HUES48 (cell line): ENCODE measurements at regions not wholly inside any gene's neighbourhood (a gene's known extent, or its start where the extent isn't known, plus 50 kb on each side); places are given as distances from the start of the nearest gene placed in this dataset.
"Not testable (repeated sequence)": the region's sequence is repeated elsewhere in the genome, so short reads cannot be mapped to it uniquely, and the experiment has no call there.

ENCODE experiments used
- H3K27ac ChIP-seq: one replicate; pipeline ENCODE4 v1.7.0; 2013; ENCODE audit warnings: low read depth, low read length, inconsistent platforms
- H3K27me3 ChIP-seq: 2 replicates; pipeline ENCODE4 v1.6.1; 2013; ENCODE audit warnings: mild to moderate bottlenecking, low read length; ENCODE audit not compliant: control insufficient read depth, insufficient read depth
- H3K36me3 ChIP-seq: 2 replicates; pipeline ENCODE4 v1.6.1; 2013; ENCODE audit warnings: low read length; ENCODE audit not compliant: control insufficient read depth, insufficient read depth
- H3K4me1 ChIP-seq: 2 replicates; pipeline ENCODE4 v1.6.1; 2013; ENCODE audit warnings: mild to moderate bottlenecking, low read length; ENCODE audit not compliant: control insufficient read depth, insufficient read depth
- H3K4me3 ChIP-seq: 2 replicates; pipeline ENCODE4 v1.5.1; 2013; ENCODE audit warnings: mild to moderate bottlenecking, low read depth, low read length
- H3K9ac ChIP-seq: 2 replicates; pipeline ENCODE4 v1.6.1; 2013; ENCODE audit warnings: mild to moderate bottlenecking, low read depth, low read length, moderate library complexity
- H3K9me3 ChIP-seq: 2 replicates; pipeline ENCODE4 v1.6.1; 2013; ENCODE audit warnings: low read length; ENCODE audit not compliant: control insufficient read depth, insufficient read depth

DNA sequence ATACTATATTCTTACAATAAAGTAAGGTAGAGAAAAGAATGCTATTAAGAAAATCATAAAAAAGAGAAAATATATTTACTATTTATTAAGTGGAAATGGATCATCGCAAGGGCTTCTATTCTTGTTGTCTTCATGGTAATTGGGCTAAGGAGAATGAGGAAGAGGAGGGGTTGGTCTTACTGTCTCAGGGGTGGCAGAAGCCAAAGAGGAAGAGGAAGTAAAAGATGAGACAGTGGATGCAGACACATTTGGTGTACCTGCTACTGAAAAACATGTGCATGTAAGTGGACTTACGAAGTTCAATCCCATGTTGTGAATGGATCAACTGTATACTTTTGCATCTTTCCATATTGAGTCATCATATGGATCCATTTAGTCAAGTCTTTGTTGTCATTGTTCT is 1502.1 kb upstream of the ADGRL3 start:
- Histone ChIP-seq H3K4me1 (no peaks in the 10 kb centered on the region), H3K27ac (no peak overlapping the region), H3K27me3 (no peaks in the 10 kb centered on the region), H3K9ac (no peak overlapping the region), H3K9me3 (no peaks in the 10 kb centered on the region), H3K36me3 (no peaks in the 10 kb centered on the region), H3K4me3 (no peak overlapping the region)

DNA sequence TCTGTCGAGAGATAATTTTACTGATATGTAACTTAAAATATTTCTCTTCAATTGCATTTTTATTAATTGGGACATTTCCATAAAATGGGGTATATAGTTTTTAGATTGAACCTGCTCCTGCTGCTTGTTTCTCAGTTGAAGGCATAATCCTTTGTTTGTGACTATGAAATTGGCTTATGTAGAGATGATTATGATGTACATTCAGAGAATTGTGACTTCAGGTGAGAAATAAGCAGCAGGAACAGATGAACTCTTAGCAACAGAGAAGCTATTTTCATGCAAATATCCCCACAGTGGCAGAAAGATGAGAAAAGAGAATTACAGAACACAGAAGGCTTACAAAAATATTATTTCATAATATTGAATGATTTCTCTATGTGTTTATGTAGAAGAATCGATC is 1499.5 kb upstream of the ADGRL3 start:
- Histone ChIP-seq H3K27me3 (no peaks in the 10 kb centered on the region), H3K4me3 (no peak overlapping the region), H3K9ac (no peak overlapping the region), H3K36me3 (no peaks in the 10 kb centered on the region), H3K4me1 (no peaks in the 10 kb centered on the region), H3K9me3 (no peaks in the 10 kb centered on the region), H3K27ac (no peak overlapping the region)

GRCh38 chr4:59704616-59705015 is 1495.5 kb upstream of the ADGRL3 start:
- Histone ChIP-seq H3K9ac (no peak overlapping the region), H3K4me1 (no peaks in the 10 kb centered on the region), H3K27me3 (no peaks in the 10 kb centered on the region), H3K36me3 (no peaks in the 10 kb centered on the region), H3K27ac (no peak overlapping the region), H3K4me3 (no peak overlapping the region), H3K9me3 (no peaks in the 10 kb centered on the region)

- Histone ChIP-seq H3K9me3 (no peaks in the 10 kb centered on the region), H3K4me1 (no peaks in the 10 kb centered on the region), H3K27me3 (no peaks in the 10 kb centered on the region), H3K27ac (no peak overlapping the region), H3K4me3 (no peak overlapping the region), H3K9ac (no peak overlapping the region), H3K36me3 (no peaks in the 10 kb centered on the region)
These were observed 1487.7 kb upstream of the ADGRL3 start for GRCh38 chr4:59712470-59712869.

- H3K9ac ChIP-seq, H3K4me3 ChIP-seq, H3K36me3 ChIP-seq, H3K27me3 ChIP-seq, H3K27ac ChIP-seq, H3K4me1 ChIP-seq: not testable (repeated sequence)
- peaks cover 10% of the 10 kb centered on the region; the same call in 1 of the 2 replicates for H3K9me3 ChIP-seq
These were observed 1475.8 kb upstream of the ADGRL3 start for GRCh38 chr4:59724286-59724685.

- Histone ChIP-seq H3K4me3 (no peak overlapping the region), H3K4me1 (no peaks in the 10 kb centered on the region), H3K27ac (no peak overlapping the region)
These were observed 1472.4 kb upstream of the ADGRL3 start for GRCh38 chr4:59727745-59728144.

GRCh38 chr4:59728496-59728895 is 1471.6 kb upstream of the ADGRL3 start:
- H3K27me3 ChIP-seq = no peaks in the 10 kb centered on the region
- H3K27ac ChIP-seq = no peak overlapping the region
- peaks cover 10% of the 10 kb centered on the region; the same call in 1 of the 2 replicates for H3K9me3 ChIP-seq
- H3K4me3 ChIP-seq = no peak overlapping the region
- no peaks in the 10 kb centered on the region for H3K4me1 ChIP-seq
- H3K9ac ChIP-seq = no peak overlapping the region
- H3K36me3 ChIP-seq = no peaks in the 10 kb centered on the region

More at GRCh38 chr4:59727745-59728144, 1472.4 kb upstream of the ADGRL3 start:
- Histone ChIP-seq H3K27me3 (no peaks in the 10 kb centered on the region), H3K9me3 (peaks cover 10% of the 10 kb centered on the region; the same call in 1 of the 2 replicates), H3K36me3 (no peaks in the 10 kb centered on the region), H3K9ac (no peak overlapping the region)

DNA sequence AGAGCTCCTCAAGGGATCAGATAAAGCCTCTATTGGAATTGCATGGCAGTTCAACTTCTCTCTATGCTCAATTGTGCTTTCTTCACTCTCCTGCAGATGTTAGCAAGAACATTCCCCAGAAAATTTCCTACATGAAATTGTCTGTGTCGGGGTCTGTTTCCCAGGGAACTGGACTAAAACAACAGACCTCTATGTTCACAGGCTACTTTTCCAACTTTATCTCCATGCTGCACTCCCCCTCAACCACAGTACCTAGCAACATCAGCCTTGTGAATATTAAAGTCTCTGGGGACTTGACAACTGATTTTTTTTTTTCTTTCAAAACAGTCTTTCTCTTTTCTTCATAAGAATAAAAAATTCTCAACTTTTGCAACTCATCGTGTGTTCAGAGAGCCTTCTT is 1470.8 kb upstream of the ADGRL3 start:
- no peak overlapping the region for H3K27ac ChIP-seq
- H3K36me3 ChIP-seq = no peaks in the 10 kb centered on the region
- no peaks in the 10 kb centered on the region for H3K27me3 ChIP-seq
- no peak overlapping the region for H3K4me3 ChIP-seq
- no peak overlapping the region for H3K9ac ChIP-seq
- no peaks in the 10 kb centered on the region for H3K4me1 ChIP-seq
- H3K9me3 ChIP-seq = peaks cover 8% of the 10 kb centered on the region; the same call in 1 of the 2 replicates

- no peak overlapping the region for H3K4me3 ChIP-seq
These were observed 1451.7 kb upstream of the ADGRL3 start for GRCh38 chr4:59748433-59748832.

GRCh38 chr4:59759082-59759825 is 1440.9 kb upstream of the ADGRL3 start:
- H3K4me3 ChIP-seq = no peak overlapping the region
- peaks cover 5% of the 10 kb centered on the region; the same call in 1 of the 2 replicates for H3K9me3 ChIP-seq
- no peak overlapping the region for H3K9ac ChIP-seq
- H3K4me1 ChIP-seq = no peaks in the 10 kb centered on the region
- no peaks in the 10 kb centered on the region for H3K36me3 ChIP-seq
- no peaks in the 10 kb centered on the region for H3K27me3 ChIP-seq
- H3K27ac ChIP-seq = no peak overlapping the region

More at GRCh38 chr4:59748433-59748832, 1451.7 kb upstream of the ADGRL3 start:
- H3K9ac ChIP-seq = no peak overlapping the region
- H3K9me3 ChIP-seq = no peaks in the 10 kb centered on the region
- no peaks in the 10 kb centered on the region for H3K27me3 ChIP-seq
- H3K4me1 ChIP-seq = no peaks in the 10 kb centered on the region
- no peak overlapping the region for H3K27ac ChIP-seq
- H3K36me3 ChIP-seq = no peaks in the 10 kb centered on the region

- no peaks in the 10 kb centered on the region for H3K4me1 ChIP-seq
- no peak overlapping the region for H3K27ac ChIP-seq
These were observed 1437.8 kb upstream of the ADGRL3 start for GRCh38 chr4:59762344-59762743.

More at GRCh38 chr4:59762344-59762743, 1437.8 kb upstream of the ADGRL3 start:
- no peaks in the 10 kb centered on the region for H3K27me3 ChIP-seq
- H3K36me3 ChIP-seq = no peaks in the 10 kb centered on the region
- H3K4me3 ChIP-seq = no peak overlapping the region
- H3K9me3 ChIP-seq = peaks cover 5% of the 10 kb centered on the region; the same call in 1 of the 2 replicates
- no peak overlapping the region for H3K9ac ChIP-seq
